SU-DHL-6 (cell line): ENCODE measurements at regions not wholly inside any gene's neighbourhood (a gene's known extent, or its start where the extent isn't known, plus 50 kb on each side); places are given as distances from the start of the nearest gene placed in this dataset.

ENCODE experiments used
- H2AFZ ChIP-seq: fragments of 200-600 bp; sonication (generic); 2 replicates; pipeline ENCODE4 v1.6.1; 2014; ENCODE audit warnings: low read depth, mild to moderate bottlenecking, moderate library complexity, mixed read lengths, antibody characterized with exemption, low read length; ENCODE audit not compliant: severe bottlenecking
- H3F3A ChIP-seq: fragments of 200-600 bp; shearing (Covaris generic); 2 replicates; pipeline ENCODE4 v1.6.0; 2016; ENCODE audit warnings: antibody characterized with exemption, mild to moderate bottlenecking; ENCODE audit not compliant: insufficient read depth
- H3K27ac ChIP-seq: fragments of 200-600 bp; sonication (generic); 2 replicates; pipeline ENCODE4 v1.5.1; 2016; ENCODE audit warnings: low read depth, mild to moderate bottlenecking, low read length, moderate library complexity, mixed read lengths
- H3K27me3 ChIP-seq: fragments of 200-600 bp; sonication (generic), shearing (Covaris generic); 2 replicates; pipeline ENCODE4 v1.6.0; 2014; ENCODE audit warnings: mild to moderate bottlenecking, low read length
- H3K36me3 ChIP-seq: fragments of 200-600 bp; sonication (generic); 2 replicates; pipeline ENCODE4 v1.6.1; 2014; ENCODE audit warnings: mild to moderate bottlenecking, low read length, mixed read lengths
- H3K4me2 ChIP-seq: fragments of 300-600, 200-600 bp; shearing (Covaris generic), sonication (generic); 2 replicates; pipeline ENCODE4 v1.6.0; 2014; ENCODE audit warnings: low read length, low read depth, mild to moderate bottlenecking; ENCODE audit not compliant: poor library complexity, severe bottlenecking
- H3K4me3 ChIP-seq: fragments of 200-600 bp; sonication (generic); 2 replicates; pipeline ENCODE4 v1.5.1; 2014; ENCODE audit warnings: antibody characterized with exemption, low read length, mild to moderate bottlenecking, mixed read lengths; ENCODE audit not compliant: insufficient read depth, poor library complexity, severe bottlenecking
- H3K79me2 ChIP-seq: fragments of 200-600 bp; sonication (generic); 2 replicates; pipeline ENCODE4 v1.6.1; 2014; ENCODE audit warnings: mild to moderate bottlenecking, low read length, moderate library complexity; ENCODE audit not compliant: insufficient read depth
- H3K9ac ChIP-seq: fragments of 200-600 bp; sonication (generic); 2 replicates; pipeline ENCODE4 v1.7.0; 2014; ENCODE audit warnings: mild to moderate bottlenecking, low read length
- H3K9me2 ChIP-seq: fragments of 200-600 bp; sonication (generic); replicated peaks from 2 replicates; pipeline ENCODE4 v1.6.1; 2014; ENCODE audit warnings: low read length; ENCODE audit not compliant: insufficient read depth
- H3K9me3 ChIP-seq: fragments of 200-600 bp; sonication (generic); 2 replicates; pipeline ENCODE4 v1.6.1; 2014; ENCODE audit warnings: low read length, mixed read lengths; ENCODE audit not compliant: insufficient read depth
- H4K20me1 ChIP-seq: fragments of 200-600 bp; sonication (generic); 2 replicates; pipeline ENCODE4 v1.6.1; 2014; ENCODE audit warnings: low read depth, mild to moderate bottlenecking, antibody characterized with exemption, low read length, moderate library complexity, mixed read lengths
- CTCF ChIP-seq: fragments of 200-600 bp; sonication (generic); IDR thresholded peaks from one replicate; pipeline ENCODE4 v1.5.1; 2017; ENCODE audit warnings: antibody characterized with exemption, mild to moderate bottlenecking, low read length, moderate library complexity; ENCODE audit not compliant: insufficient read depth, poor library complexity, severe bottlenecking
- EZH2phosphoT487 ChIP-seq: fragments of 200-600 bp; sonication (generic), shearing (Covaris generic); conservative IDR thresholded peaks from 2 replicates; pipeline ENCODE4 v1.6.1; 2018; ENCODE audit warnings: mild to moderate bottlenecking, antibody characterized with exemption, low read length, moderate library complexity, mixed read lengths

GRCh38 chr9:87357600-87357999 lies 140.1 kb upstream of the DAPK1 start:
- Histone ChIP-seq H4K20me1 (no peaks in the 10 kb centered on the region), H3K4me3 (no peak overlapping the region), H3K9ac (no peak overlapping the region), H3K27ac (no peak overlapping the region), H3F3A (no peaks in the 10 kb centered on the region), H3K27me3 (no peaks in the 10 kb centered on the region), H3K4me2 (no peak overlapping the region), H3K36me3 (no peaks in the 10 kb centered on the region), H3K9me3 (no peaks in the 10 kb centered on the region), H2AFZ (no peak overlapping the region), H3K79me2 (no peaks in the 10 kb centered on the region), H3K9me2 (no peaks in the 10 kb centered on the region)
- TF ChIP-seq CTCF = no peak
- no peak for TF ChIP-seq EZH2phosphoT487

GRCh38 chr9:87359264-87359663 lies 138.4 kb upstream of the DAPK1 start:
- H3K4me3 ChIP-seq = no peak overlapping the region
- H3K27me3 ChIP-seq = no peaks in the 10 kb centered on the region
- H2AFZ ChIP-seq = no peak overlapping the region
- TF ChIP-seq CTCF (no peak), EZH2phosphoT487 (no peak)
- H3K9me2 ChIP-seq = no peaks in the 10 kb centered on the region
- no peaks in the 10 kb centered on the region for H3K9me3 ChIP-seq
- H3K27ac ChIP-seq = no peak overlapping the region
- H3K4me2 ChIP-seq = no peak overlapping the region
- H3K36me3 ChIP-seq = no peaks in the 10 kb centered on the region
- no peak overlapping the region for H3K9ac ChIP-seq
- no peaks in the 10 kb centered on the region for H4K20me1 ChIP-seq
- H3F3A ChIP-seq = no peaks in the 10 kb centered on the region
- H3K79me2 ChIP-seq = no peaks in the 10 kb centered on the region

GRCh38 chr9:87359958-87360601 lies 137.6 kb upstream of the DAPK1 start:
- Histone ChIP-seq H3K4me2 (no peak overlapping the region), H3K9me2 (no peaks in the 10 kb centered on the region), H3K27ac (no peak overlapping the region), H3F3A (no peaks in the 10 kb centered on the region), H2AFZ (no peak overlapping the region), H3K9ac (no peak overlapping the region), H3K36me3 (no peaks in the 10 kb centered on the region), H3K27me3 (no peaks in the 10 kb centered on the region), H3K9me3 (no peaks in the 10 kb centered on the region), H4K20me1 (no peaks in the 10 kb centered on the region), H3K79me2 (no peaks in the 10 kb centered on the region), H3K4me3 (no peak overlapping the region)
- TF ChIP-seq CTCF (no peak), EZH2phosphoT487 (no peak)
